ENCODE measurements at regions not wholly inside any gene's neighbourhood (a gene's known extent, or its start where the extent isn't known, plus 50 kb on each side); places are given as distances from the start of the nearest gene placed in this dataset.
A peak's percentile ranks its signal among the peaks of the same experiment; 100 is the strongest.

GRCh38 chr13:88945793-88946192 is 1274.6 kb downstream of the SLITRK5 start:
- H3K4me3 ChIP-seq = no peak overlapping the region
- no peak overlapping the region for H3K27ac ChIP-seq
- no peak for DNase-seq (ENCODE audit: low spot score in 2 of 2)
- intact Hi-C loops (cut with DNase I; ENCODE audit: low total_unique reads) = no loop called here
- H3K9me3 ChIP-seq = no peaks in the 10 kb centered on the region
- no peaks in the 10 kb centered on the region for H3K4me1 ChIP-seq
- H3K27me3 ChIP-seq = no peaks in the 10 kb centered on the region
- no peak for TF ChIP-seq POLR2A (IDR thresholded peaks at IDR 0.05)
- TF ChIP-seq POLR2AphosphoS5 (IDR thresholded peaks at IDR 0.05) = no peak
- no peak for TF ChIP-seq CTCF (IDR thresholded peaks at IDR 0.05)
- no peaks in the 10 kb centered on the region for H3K36me3 ChIP-seq

GRCh38 chr13:88948501-88948900 is 1277.3 kb downstream of the SLITRK5 start:
- no peaks in the 10 kb centered on the region for H3K4me1 ChIP-seq
- peak in 1 of 2 donors; percentile 24 for DNase-seq (ENCODE audit: low spot score in 2 of 2)
- no peaks in the 10 kb centered on the region for H3K36me3 ChIP-seq
- no peak overlapping the region for H3K4me3 ChIP-seq
- intact Hi-C loops (cut with DNase I; ENCODE audit: low total_unique reads) = no loop called here
- no peak overlapping the region for H3K27ac ChIP-seq
- TF ChIP-seq POLR2A (IDR thresholded peaks at IDR 0.05) (no peak), CTCF (IDR thresholded peaks at IDR 0.05) (no peak), POLR2AphosphoS5 (IDR thresholded peaks at IDR 0.05) (no peak)
- H3K9me3 ChIP-seq = no peaks in the 10 kb centered on the region
- H3K27me3 ChIP-seq = no peaks in the 10 kb centered on the region

- TF ChIP-seq CTCF (IDR thresholded peaks at IDR 0.05) (no peak), POLR2AphosphoS5 (IDR thresholded peaks at IDR 0.05) (no peak), POLR2A (IDR thresholded peaks at IDR 0.05) (no peak)
- DNase-seq (ENCODE audit: low spot score in 2 of 2) = peak in 1 of 2 donors; percentile 49
- intact Hi-C loops (cut with DNase I; ENCODE audit: low total_unique reads) = no loop called here
- Histone ChIP-seq H3K27ac (no peak overlapping the region), H3K36me3 (no peaks in the 10 kb centered on the region), H3K27me3 (no peaks in the 10 kb centered on the region), H3K4me1 (no peaks in the 10 kb centered on the region), H3K9me3 (no peaks in the 10 kb centered on the region), H3K4me3 (no peak overlapping the region)
Measured at GRCh38 chr13:88958821-88959220, 1287.7 kb downstream of the SLITRK5 start.

- no peaks in the 10 kb centered on the region for H3K27me3 ChIP-seq
- no peaks in the 10 kb centered on the region for H3K36me3 ChIP-seq
Measured at GRCh38 chr13:88976466-88976865, 1305.3 kb downstream of the SLITRK5 start.

GRCh38 chr13:88978607-88979006 is 1307.4 kb downstream of the SLITRK5 start:
- H3K27ac ChIP-seq = no peak overlapping the region
- no peak overlapping the region for H3K4me3 ChIP-seq
- H3K36me3 ChIP-seq = no peaks in the 10 kb centered on the region
- H3K4me1 ChIP-seq = no peaks in the 10 kb centered on the region
- no peaks in the 10 kb centered on the region for H3K27me3 ChIP-seq
- no peak for TF ChIP-seq CTCF (IDR thresholded peaks at IDR 0.05)
- TF ChIP-seq POLR2AphosphoS5 (IDR thresholded peaks at IDR 0.05) = no peak
- TF ChIP-seq POLR2A (IDR thresholded peaks at IDR 0.05) = no peak
- intact Hi-C loops (cut with DNase I; ENCODE audit: low total_unique reads) = no loop called here
- no peak for DNase-seq (ENCODE audit: low spot score in 2 of 2)
- H3K9me3 ChIP-seq = no peaks in the 10 kb centered on the region

More at GRCh38 chr13:88976466-88976865, 1305.3 kb downstream of the SLITRK5 start:
- no peak overlapping the region for H3K4me3 ChIP-seq
- H3K4me1 ChIP-seq = no peaks in the 10 kb centered on the region
- H3K9me3 ChIP-seq = no peaks in the 10 kb centered on the region
- DNase-seq (ENCODE audit: low spot score in 2 of 2) = no peak
- intact Hi-C loops (cut with DNase I; ENCODE audit: low total_unique reads) = no loop called here
- no peak for TF ChIP-seq POLR2A (IDR thresholded peaks at IDR 0.05)
- TF ChIP-seq CTCF (IDR thresholded peaks at IDR 0.05) = no peak
- no peak for TF ChIP-seq POLR2AphosphoS5 (IDR thresholded peaks at IDR 0.05)
- H3K27ac ChIP-seq = no peak overlapping the region
